ENCODE measurements at regions not wholly inside any gene's neighbourhood (a gene's known extent, or its start where the extent isn't known, plus 50 kb on each side); places are given as distances from the start of the nearest gene placed in this dataset.
A peak's percentile ranks its signal among the peaks of the same experiment; 100 is the strongest.
"Not testable (repeated sequence)": the region's sequence is repeated elsewhere in the genome, so short reads cannot be mapped to it uniquely, and the experiment has no call there.

- no peak for DNase-seq (ENCODE audit: low read depth in 4 of 4, low spot score in 3 of 4)
Measured at GRCh38 chr16:65832679-65833078, 533.8 kb upstream of the CDH5 start.

DNA sequence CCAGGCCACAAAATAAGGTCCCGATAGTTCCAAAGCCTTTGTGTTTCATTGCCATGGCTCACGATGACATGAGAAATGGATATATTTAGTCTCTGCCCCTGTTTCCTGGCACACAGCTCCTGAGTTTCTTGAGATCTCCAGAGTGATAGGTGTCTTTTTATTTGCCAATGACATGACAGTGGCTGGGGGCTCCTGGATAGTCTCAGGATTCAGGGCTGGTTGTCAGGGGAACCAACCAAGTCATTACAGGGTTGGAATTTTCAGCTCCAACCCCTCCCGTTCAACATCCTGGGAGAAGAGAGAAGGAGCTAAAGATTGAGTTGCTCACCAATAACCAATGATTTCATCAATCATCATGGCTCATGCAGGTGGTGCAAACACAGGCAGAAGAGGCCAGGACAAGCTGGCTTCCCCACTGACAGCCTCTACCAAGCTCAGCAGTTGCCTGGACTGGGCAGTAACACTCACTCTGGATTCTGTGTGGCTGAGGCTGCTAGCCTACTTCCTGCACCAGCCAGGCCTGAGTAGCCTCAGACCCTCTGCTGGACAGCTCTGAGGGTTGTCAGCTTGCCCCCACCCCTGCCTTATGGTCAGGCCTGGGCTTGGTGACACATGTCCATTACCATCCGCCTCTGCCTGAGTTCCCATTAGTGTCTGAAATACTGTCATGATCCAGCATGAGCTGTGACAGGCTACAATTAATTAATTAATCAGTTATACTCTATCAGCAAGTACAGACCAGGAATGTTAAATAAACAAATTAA, 534.4 kb upstream of the CDH5 start:
- no peak for DNase-seq (ENCODE audit: low read depth in 4 of 4, low spot score in 3 of 4)

GRCh38 chr16:65829076-65829475, 537.4 kb upstream of the CDH5 start:
- no peak for DNase-seq (ENCODE audit: low read depth in 4 of 4, low spot score in 3 of 4)

- peak in 2 of 4 donors; percentile 2 to 7 for DNase-seq (ENCODE audit: low read depth in 4 of 4, low spot score in 3 of 4)
Measured at GRCh38 chr16:65828296-65828695, 538.2 kb upstream of the CDH5 start.

DNA sequence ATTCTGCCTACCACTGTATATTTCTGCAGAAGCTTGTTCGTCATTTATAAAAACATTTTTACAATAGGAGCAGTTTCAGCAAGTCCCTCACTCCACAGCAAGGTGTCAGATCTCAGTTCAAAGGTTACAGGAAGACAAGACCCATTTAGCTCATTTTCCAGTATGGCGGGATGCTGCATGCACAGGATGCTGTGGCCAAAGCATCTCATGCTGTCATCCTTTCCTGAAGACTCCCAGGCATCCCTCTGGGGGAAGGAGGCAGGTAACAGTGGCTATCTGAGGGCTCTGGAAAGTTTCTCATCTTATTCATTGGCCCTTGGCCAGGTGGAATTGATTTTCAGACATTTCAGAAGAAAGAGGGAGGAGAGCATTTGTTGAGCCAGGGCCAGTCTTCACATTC, 539.3 kb upstream of the CDH5 start:
- DNase-seq (ENCODE audit: low read depth in 4 of 4, low spot score in 3 of 4): no peak

DNA sequence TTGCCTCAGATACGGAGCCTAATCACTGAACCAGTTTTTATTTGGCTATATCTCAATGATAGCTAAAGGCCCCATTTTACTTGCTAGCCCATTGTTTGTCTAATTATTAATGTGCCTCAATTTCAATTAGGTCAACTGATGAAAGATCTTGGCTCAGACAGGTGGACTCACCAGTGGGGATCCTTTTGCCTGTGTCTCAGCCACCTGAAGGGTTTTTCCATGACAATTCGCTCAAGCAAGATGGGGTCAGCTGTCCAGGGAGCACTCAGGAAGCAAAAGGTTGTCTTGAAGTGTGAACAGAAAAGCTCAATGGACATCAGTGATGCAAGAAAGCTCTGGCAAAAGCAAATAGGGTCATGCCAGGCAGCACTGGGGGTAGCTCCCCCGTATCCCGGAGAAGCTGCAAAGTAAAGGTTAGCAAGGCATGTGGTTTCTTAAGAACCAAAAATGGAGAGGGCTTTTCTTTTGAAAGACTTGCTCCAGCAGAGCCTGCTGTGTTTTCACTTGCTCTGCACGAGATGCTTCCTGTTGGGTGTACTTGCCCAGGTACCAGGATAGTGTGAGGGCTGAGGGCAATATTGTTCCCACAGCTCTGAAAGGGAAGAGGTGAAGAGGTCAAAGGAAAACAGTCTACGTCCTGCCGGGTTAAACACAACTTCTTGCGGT, 541.2 kb upstream of the CDH5 start:
- DNase-seq (ENCODE audit: low read depth in 4 of 4, low spot score in 3 of 4): no peak

GRCh38 chr16:65822148-65822547, 544.3 kb upstream of the CDH5 start:
- DNase-seq (ENCODE audit: low read depth in 4 of 4, low spot score in 3 of 4): no peak

DNA sequence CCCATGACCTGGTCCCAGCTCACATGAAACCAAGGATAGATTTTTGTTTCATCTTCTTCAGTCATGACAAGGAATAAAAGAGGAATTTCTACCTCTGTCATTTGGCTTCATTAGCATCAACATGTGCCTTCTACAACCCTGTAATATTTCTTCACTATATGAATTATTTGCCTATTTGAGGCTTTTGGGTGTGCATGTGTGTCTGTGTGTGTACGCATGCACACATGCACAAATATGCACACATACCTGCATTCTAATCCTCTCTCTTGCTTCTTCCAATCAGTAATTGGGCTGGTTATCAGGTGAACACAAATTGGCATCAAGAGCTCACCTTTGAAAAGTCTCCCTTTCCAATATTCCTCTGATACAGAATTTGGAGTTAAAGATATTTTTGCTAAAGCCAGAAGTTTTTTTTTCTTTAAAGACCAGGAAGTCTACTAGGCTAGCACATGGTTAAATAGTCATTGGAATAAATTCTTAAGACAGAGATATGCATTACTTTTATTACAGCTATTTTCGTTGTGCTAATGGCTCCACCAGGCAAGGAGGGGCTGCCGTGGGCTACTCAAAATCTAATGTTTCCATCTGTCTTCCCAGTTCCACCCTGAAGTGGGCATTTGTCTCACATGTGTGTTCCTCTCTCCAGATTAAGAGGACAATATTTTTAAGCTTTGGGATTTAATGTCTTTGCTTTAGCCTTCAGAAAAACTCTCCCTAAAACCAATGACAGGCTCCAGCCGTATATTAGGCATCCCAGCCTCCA, 547.2 kb upstream of the CDH5 start:
- no peak for DNase-seq (ENCODE audit: low read depth in 4 of 4, low spot score in 3 of 4)

GRCh38 chr16:65817799-65818198, 548.7 kb upstream of the CDH5 start:
- DNase-seq (ENCODE audit: low read depth in 4 of 4, low spot score in 3 of 4): no peak

- no peak for DNase-seq (ENCODE audit: low read depth in 4 of 4, low spot score in 3 of 4)
Measured at GRCh38 chr16:65817066-65817465, 549.4 kb upstream of the CDH5 start.

GRCh38 chr16:65816556-65816955, 549.9 kb upstream of the CDH5 start:
- DNase-seq (ENCODE audit: low read depth in 4 of 4, low spot score in 3 of 4): no peak

GRCh38 chr16:65815707-65816106, 550.8 kb upstream of the CDH5 start:
- no peak for DNase-seq (ENCODE audit: low read depth in 4 of 4, low spot score in 3 of 4)

DNA sequence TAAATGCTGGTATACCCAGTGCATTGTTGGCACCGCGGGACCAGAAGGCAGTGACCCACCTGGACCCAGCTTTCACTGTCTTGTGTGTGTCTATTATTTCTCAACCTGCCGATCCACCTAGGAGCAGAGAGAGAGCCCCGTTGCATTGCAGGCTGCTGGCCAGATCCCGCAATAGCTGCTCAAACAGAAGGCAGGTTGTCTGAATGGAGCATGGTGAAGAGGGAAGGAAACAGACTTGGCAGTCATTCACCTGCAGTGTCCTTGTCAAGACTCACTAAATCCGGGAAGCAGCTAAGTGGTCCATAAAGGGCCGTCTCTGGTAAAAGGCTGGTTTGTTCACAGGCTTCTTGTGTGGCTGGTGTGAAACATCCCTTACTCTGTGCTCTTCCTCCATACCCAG, 552.6 kb upstream of the CDH5 start:
- not testable (repeated sequence) for DNase-seq (ENCODE audit: low read depth in 4 of 4, low spot score in 3 of 4)

- no peak for DNase-seq (ENCODE audit: low read depth in 4 of 4, low spot score in 3 of 4)
Measured at GRCh38 chr16:65809627-65810026, 556.9 kb upstream of the CDH5 start.

DNA sequence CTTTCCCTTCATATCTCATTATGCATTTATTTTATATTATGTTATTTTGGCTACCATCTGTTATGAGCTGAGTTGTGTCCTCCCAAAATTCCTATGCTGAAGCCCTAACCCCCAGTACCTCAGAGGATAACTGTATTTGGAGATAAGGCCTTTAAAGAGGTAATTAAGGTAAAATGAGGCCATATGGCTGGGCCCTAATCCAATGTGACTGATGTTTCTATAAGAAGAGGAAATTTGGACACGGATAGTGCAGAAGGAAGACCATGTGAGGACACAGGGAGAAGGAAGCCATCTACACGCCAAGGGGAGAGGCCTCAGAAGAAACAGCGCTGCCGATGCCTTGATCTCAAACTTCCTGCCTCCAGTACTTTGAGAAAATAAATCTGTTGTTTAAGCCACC, 557.7 kb upstream of the CDH5 start:
- DNase-seq (ENCODE audit: low read depth in 4 of 4, low spot score in 3 of 4): no peak

GRCh38 chr16:65807858-65808257, 558.6 kb upstream of the CDH5 start:
- no peak for DNase-seq (ENCODE audit: low read depth in 4 of 4, low spot score in 3 of 4)

- not testable (repeated sequence) for DNase-seq (ENCODE audit: low read depth in 4 of 4, low spot score in 3 of 4)
Measured at GRCh38 chr16:65805704-65806103, 560.8 kb upstream of the CDH5 start.

DNA sequence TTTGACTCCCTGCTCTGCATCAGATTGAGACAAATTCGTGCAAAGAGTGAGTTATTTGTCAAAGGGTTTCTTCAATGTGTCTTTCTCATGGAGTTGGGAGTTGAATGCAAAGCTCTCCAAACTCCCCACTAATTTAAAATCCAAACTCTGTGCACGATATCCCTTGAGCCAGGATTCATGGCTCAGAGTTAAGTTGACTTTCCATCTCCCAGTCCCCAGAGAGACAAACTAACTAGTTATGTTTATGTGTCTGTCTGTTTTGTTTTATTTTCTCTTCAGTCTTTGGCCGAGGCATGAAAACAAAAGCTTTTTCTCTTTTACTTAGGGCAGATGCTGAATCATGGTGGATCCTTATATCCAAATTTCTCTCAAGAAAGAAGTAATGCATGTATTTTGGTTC, 570.0 kb upstream of the CDH5 start:
- no peak for DNase-seq (ENCODE audit: low read depth in 4 of 4, low spot score in 3 of 4)

- DNase-seq (ENCODE audit: low read depth in 4 of 4, low spot score in 3 of 4): no peak
Measured at GRCh38 chr16:65794973-65795372, 571.5 kb upstream of the CDH5 start.

GRCh38 chr16:65793781-65794180, 572.7 kb upstream of the CDH5 start:
- no peak for DNase-seq (ENCODE audit: low read depth in 4 of 4, low spot score in 3 of 4)

GRCh38 chr16:65790768-65791167, 575.7 kb upstream of the CDH5 start:
- DNase-seq (ENCODE audit: low read depth in 4 of 4, low spot score in 3 of 4): no peak
